Hematopoietic multipotent progenitor cell treated with erythropoietin and hydrocortisone succinate and interleukin-3 and kit ligand, for 6 days (in vitro differentiated cells): ENCODE measurements at regions not wholly inside any gene's neighbourhood (a gene's known extent, or its start where the extent isn't known, plus 50 kb on each side); places are given as distances from the start of the nearest gene placed in this dataset.
A peak's percentile ranks its signal among the peaks of the same experiment; 100 is the strongest.
"Not testable (repeated sequence)": the region's sequence is repeated elsewhere in the genome, so short reads cannot be mapped to it uniquely, and the experiment has no call there.

Experiments used
- DNase-seq: peaks from one replicate; pipeline ENCODE4 v3.0.0-alpha.2; 2015

DNA sequence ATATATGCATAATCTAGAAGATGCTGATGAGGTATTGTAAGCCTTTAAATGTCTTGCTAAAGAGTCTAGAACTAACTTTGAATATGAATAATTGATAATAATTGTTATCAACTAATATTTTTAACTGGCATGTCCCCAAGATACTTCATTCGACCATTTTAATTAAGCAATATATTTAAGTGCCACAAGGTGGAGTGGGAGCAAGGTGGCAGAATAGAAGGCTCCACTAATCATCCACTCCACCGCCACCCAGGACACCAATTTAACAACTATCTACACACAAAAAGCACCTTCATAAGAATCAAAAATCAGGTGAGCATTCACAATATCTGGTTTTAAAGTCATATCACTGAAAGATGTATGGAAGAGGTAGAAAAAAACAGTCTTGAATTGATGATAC is 409.6 kb downstream of the SEC23A start:
- DNase-seq, result no peak

DNA sequence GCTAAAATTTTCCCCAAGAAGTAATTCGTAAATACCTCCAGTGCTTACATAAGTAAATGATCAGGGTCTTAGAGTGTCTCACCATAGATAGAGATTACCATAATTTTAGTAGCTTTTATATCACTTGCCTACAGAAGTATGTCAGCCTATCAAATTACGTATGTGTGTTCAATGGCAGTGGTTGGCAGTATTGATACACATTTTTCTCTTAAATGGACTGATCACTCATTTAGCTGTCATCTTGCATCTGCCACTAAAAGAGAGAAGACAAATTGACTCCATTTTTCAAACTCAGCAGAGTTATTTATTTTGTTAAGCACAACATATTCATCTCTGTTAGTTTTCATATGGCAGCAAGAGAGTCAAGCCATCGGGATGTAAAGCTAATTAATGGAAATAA is 413.1 kb upstream of the CLEC14A start:
- no peak for DNase-seq

DNA sequence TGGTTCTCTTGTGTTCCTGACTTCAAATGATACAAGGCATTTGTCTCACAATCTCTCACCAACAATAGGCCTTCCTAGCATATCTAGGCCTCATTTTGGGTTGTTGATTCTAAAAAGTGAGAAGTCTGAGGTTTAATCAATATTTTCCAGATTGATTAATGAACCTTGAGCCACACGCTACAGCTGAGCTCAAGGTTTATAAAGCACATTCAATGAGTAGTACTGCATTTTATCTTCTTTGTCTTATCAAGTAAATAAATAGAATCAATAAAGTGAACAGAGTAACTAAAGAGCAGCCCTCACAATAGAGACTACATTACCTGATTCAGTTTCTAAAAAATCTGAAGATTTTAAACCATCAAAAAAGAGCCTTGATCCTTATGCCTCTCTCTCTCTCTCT is 407.5 kb upstream of the CLEC14A start:
- DNase-seq, result no peak

DNA sequence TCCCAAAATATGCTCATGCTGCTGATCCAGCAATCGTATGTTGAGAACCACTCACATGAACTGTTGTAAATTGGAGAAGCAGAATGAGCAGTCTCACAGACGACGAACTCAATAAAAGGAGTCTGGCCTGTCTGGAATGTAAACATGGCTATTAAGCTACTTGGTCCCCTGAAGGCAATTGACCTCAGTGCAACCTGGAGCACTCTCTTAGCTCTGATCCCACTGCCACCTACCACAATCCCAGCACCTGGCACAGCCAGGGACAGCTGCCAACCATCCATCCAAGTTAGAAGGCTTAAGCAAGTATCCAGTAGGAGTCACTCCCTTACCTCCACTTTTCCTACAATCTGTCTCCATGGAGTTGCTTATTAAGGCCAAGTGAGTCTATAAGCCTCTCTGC is 406.9 kb upstream of the CLEC14A start:
- no peak for DNase-seq

DNA sequence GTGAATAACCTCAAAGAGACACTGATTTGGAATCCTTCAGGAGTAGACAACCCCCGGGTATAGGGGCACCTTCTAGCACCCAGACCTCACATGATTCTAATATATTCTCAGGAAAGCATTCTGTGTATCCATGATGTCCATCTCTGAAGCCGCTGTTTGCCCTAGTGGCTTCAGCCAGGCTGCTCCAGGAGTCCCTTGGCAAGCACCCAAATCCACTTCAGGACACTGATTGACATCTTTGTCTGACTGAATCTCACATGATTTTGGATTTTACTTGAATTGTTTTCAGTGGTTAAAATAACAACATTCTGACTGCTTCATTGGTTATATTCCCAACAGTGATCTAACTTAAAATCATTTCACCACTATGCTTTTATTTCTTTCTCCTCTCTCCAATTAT is 390.5 kb upstream of the CLEC14A start:
- no peak for DNase-seq

DNA sequence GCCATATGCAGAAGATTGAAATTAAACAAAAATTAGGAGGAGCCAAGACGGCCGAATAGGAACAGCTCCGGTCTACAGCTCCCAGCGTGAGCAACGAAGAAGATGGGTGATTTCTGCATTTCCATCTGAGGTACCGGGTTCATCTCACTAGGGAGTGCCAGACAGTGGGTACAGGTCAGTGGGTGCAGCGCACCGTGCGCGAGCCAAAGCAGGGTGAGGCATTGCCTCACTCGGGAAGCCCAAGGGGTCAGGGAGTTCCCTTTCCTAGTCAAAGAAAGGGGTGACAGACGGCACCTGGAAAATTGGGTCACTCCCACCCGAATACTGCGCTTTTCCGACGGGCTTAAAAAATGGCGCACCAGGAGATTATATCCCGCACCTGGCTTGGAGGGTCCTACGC is 379.0 kb upstream of the CLEC14A start:
- DNase-seq, result not testable (repeated sequence)

DNA sequence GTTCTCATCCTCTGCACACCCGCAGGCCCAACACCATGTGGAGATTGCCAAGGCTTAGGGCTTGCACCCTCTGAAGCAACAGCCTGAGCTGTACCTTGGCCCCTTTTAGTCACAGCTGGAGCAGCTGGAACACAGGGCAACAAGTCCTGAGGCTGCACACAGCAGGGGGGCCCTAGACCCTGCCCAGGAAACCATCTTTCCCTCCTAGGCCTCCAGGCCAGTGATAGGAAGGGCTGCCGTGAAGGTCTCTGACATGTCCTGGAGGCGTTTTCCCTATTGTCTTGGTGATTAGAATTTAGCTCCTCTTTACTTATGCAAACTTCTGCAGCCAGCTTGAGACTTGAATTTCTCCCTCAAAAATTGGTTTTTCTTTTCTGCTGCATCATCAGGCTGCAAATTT is 373.5 kb upstream of the CLEC14A start:
- DNase-seq, result no peak

DNA sequence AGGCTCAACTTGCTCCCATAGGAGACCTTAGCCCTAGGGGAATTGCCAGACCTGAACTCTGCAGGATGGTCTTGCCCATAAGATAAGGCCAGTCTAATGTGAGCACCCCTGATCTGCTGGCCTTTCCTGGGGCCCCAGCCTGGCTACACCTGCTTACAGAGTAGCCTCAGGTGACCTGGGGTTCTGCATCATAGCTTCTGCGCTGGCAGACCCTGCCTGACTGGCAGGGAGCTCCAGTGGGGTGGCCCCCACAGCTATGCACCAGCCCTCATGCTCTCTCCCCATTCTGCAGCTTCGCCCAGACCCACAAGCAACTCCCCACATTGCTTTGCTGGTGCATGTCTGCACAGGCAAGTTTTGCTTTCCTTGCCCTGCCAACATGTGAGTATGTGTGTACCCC is 371.3 kb upstream of the CLEC14A start:
- no peak for DNase-seq

DNA sequence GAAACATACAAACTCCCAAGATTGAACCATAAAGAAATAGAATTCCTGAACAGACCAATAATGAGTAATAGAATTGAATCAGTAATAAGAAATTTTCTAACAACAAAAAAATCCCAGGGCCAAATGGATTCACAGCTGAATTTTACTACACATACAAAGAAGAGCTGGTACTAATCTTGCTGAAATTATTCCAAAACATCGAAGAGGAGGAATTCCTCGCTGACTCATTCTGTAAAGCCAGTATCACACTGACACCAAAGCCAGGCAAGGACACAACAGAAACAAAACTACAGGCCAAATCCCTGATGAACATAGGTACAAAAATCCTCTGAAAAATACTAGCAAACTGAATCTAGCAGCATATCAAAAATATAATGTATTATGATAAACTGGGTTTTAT is 367.8 kb upstream of the CLEC14A start:
- no peak for DNase-seq

DNA sequence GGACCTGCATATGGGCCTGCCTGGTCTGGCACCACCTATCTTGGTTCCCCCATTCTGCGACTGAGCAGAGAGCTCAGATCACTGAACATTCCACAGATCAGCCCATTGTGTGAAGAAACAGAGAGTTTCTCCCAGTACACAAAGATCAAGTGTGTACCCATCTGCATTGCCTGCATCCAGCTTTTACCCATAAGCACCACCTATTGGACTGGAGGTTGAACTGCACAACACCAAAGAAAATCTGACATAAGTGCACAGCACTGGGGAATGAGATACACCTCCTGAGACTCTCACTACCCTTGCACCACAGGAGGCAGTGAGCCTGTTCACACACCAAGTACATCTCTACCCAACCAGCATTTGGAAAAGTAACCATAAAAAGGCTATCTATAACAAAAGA is 362.6 kb upstream of the CLEC14A start:
- peak; percentile 7 for DNase-seq

DNA sequence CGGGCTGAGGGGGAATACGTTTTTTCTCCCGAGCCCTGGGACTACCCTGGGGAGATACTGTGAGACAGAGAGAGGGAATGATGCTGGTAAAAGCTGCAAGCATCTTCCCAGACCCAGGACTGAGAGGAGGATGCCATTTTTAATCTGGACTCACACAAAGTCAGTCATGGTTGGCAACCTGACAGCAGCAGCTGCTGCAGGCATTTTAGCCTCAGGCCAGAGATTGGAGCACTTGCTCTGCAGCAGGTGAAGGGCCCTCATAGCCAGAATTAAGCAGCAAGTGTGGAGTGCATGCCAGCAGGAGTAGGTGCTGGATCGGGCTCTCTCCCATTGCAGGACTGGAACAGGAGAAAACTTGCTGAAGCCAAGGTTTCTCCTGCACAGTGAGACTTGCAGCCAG is 361.1 kb upstream of the CLEC14A start:
- DNase-seq, result no peak

DNA sequence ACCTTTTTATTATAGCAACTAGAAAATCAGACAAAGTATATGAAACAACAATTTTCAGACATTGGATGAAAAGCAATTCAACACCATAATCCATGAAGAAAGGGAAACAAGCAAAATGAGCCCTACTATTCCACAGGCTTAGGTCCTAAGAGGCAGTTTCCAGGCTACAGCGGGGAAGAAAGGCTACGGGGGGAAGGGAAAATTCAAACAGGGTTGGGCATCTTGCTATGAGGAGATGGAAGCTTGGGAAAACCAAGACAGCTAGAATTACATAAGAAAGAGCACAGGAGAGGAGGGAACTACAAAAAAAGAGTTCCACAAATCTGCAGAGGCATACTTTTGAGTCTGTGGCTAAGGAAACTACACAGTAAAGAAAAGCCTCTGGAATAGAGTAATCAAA is 356.0 kb upstream of the CLEC14A start:
- no peak for DNase-seq

DNA sequence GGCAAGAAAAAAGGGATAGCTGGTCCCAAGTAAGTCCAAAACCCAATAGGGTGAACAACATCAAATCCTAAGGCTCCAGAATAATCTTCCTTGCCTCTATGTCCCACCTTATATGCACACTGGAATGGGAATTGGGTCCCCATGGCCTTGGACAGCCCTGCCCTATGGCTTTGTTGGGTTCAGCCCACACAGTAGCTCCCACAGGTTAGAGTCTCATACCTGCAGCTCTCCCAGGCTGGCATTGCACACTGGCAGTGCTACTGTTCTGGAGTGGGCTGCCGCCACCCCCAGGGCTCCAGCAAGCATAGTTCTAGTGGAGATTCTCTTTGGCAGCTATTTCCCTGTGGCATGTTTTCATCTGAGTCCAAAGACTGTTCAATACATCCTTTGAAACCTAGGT is 352.4 kb upstream of the CLEC14A start:
- no peak for DNase-seq

DNA sequence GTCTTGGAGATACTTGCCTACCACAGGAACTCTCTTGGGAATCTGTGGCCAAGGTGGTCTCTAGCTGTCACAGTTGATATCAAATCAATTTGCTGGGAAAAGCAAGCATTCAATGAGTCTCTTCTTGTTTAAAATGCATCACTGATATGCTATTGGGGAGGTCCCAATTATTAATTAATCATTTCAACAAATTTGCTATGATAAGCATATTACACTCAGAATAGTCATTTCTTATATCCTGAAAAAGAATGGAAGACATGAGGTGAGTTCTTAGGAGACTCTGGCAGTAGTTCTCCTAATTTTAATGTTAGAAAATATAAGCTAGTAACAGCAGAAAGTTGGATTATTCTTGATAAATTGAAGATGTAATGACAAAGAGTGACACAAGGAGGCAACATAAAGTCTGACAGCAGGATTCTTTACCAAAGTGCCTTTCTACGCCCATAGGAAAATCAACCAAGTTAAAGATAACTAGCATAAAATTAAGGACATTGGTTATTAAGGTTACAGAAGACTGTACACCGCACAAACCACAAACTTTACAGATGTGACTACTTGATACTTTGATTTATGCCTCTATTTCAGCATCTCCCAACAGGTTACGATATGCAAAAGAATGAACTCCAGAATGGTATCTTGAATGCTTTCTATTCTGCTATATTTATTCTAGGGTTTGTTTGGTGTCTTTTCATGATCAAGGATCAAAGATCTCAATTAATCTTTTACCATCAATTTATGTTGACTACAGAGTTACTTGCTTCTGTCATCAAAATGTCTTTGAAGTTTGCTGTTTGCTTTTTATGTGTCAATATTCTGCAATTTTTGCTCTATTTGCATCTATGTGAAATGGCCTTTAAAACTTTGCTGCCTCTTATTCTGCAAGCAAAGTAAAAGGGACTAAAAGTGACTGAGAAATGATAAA is 349.6 kb upstream of the CLEC14A start:
- no peak for DNase-seq

DNA sequence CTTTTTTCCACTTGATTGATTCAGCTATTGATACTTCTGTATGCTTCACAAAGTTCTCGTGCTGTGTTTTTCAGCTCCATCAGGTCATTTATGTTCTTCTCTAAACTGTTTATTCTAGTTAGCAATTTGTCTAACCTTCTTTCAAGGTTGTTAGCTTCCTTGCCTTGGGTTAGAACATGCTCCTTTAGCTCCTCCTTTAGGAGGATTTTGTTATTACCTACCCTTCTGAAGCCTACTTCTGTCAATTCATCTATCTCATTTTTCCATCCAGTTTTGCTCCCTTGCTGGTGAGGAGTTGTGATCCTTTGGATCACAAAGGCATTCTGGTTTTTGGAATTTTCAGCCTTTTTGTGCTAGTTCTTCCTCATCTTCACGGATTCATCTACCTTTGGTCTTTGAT is 344.7 kb upstream of the CLEC14A start:
- not testable (repeated sequence) for DNase-seq

DNA sequence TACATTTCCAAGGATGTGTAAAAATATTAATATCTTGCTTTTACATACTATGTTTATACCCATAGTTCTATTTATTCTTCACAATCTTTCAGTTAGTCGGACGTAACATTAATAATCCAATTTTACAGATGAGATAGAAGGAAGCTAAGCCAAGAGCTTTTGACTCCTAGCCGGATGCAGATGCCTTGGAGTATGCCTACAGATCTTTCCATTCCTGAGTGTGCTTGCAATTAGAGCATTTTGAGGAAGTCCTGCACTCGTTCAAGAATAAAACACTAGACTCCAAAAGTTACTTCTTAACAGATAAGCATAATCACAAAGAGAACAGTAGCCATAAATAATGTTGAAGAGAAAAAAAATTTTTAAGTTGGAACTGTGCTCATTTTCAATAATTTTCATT is 337.6 kb upstream of the CLEC14A start:
- no peak for DNase-seq

DNA sequence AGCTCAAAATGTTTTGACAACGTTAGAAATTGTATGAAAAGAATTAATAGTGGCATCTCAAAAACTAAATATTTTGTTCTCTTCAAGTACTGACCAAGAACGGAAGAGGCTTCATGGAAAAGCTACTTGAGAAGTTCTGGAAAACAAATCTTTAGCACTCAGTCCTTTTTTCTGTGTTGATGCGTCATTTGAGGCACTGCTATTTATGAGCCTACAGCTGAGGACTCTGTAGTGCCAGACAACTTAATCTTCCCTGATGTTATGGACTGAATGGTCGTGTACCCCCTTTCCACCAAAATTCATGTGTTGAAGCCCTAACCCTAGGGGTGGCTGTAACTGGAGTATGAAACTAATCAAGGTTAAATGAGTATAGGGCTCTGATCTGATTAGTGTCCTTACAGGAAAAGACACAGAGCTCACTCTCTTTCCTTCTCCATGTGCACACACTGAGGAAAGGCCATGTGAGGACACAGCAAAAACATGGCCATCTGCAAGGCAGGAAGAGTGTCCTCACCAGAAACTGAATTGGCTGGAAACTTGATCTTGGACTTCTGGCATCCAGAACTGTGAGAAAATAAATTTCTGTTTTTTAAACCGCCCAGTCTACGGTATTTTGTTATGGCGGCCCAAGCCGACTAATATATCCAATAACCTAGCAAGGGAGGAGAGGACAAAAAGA is 337.0 kb upstream of the CLEC14A start:
- DNase-seq, result no peak

DNA sequence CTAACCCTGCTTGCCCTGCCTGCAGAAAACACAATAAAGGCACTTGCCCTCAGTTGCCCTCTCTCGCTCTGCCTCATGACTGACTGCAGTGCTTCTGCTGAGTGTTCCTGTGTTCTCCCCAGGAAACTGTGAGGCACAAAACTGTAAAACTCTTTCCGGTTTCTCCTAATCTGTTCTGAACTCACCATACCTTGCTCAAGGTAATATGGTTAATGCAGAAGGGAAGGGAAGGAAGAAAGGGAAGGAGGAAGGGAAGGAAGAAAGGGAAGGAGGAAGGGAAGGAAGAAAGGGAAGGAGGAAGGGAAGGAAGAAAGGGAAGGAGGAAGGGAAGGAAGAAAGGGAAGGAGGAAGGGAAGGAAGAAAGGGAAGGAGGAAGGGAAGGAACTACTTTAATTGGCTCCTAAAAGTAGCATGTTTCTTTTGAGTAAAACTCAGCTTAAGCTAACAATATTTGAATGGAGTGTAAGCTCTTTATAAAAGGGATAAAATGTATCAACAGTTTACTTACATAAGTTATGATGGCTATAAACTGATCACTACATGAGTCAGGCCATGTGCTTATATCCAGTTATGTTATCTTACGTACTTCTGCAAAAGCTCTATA is 334.0 kb upstream of the CLEC14A start:
- no peak for DNase-seq

DNA sequence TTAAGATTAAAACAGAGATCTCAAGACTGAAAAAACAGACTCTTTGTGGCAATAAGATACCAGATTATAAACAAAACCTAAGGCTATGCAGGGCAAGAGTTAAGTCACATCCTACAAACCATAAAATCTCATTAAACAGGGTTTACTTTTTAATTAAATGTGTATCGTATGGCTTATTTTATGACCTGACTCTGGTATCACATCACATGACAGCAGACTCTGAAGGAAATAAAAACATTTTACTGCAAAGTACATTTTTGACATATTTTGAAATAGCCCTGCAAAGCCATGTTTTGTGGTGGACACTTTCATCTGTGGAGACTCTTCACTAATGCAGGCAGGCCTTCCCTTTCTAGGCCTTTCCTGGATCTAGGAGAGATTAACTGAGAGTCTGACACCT is 327.6 kb upstream of the CLEC14A start:
- no peak for DNase-seq

DNA sequence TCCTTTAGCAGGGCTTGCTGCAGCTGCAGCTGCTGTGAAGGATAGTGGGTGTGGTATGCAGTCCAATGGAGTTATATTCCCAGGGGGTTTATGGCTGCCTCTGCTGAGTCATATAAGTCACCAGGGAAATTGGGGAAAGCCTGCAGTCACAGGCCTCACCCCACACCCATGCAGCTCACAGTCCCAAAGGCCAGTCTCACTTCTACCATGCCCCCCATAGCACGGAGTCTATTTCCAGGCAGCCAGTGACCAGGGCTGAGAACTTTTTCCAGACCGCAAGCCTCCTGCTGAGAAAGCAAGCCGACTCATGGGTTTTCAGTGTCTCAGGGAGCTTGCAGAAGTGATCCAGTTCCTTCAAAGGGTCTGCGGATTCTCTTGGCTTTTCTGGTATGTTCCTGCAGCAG is 322.4 kb upstream of the CLEC14A start:
- DNase-seq, result no peak

DNA sequence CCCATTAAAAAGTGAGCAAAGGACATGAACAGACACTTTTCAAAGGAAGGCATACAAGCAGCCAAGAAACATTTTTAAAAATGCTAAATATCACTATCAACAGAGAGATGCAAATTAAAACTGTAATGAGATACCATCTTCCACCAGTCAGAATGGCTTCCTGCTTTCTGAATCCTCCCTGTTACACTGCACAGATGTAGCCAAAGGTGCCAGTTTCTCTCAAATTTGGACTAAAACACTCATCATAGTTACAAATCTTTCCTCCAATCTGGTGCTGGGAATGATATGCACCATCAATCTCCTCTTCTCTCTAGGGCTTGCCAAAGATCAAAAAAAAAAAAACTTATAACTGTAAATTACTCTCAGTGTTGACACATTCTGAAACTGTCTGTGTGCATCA is 311.8 kb upstream of the CLEC14A start:
- no peak for DNase-seq

DNA sequence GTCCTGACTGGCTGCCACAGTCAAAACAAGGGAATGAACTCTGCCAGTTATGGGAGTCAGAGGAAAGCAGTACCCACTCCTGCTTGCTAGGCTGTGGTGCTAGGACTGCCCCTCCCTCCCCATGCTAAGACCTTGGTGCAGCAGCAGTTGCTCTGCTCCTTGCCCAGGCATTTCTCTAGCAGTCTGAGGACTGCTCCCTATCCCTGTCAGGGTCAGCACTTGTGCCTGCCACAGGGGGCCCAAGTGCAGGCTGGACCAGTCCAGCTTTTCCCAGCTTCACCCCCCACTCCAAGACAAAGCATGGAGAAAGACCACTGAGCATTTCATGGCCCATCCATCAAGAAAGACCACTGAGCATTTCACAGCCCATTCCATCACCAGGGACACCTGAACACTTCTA is 305.8 kb upstream of the CLEC14A start:
- DNase-seq, result no peak

DNA sequence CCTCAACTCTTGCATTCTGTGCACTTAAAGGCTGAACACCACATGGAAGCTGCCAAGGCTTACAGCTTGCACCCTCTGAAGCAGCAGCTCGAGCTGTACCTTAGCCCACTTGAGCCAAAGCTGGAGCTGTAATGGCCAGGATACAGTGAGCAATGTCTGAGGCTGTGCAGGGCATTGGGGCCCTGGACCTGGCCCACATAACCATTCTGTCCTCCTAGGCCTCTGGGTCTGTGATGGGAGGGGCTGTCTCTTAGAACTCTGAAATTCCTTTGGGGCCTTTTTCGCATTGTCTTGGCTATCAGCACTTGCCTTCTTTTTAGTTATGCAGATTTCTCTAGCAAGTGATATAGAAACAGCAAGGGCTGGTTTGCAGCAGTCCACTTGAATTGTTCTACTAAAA is 303.8 kb upstream of the CLEC14A start:
- DNase-seq, result no peak

DNA sequence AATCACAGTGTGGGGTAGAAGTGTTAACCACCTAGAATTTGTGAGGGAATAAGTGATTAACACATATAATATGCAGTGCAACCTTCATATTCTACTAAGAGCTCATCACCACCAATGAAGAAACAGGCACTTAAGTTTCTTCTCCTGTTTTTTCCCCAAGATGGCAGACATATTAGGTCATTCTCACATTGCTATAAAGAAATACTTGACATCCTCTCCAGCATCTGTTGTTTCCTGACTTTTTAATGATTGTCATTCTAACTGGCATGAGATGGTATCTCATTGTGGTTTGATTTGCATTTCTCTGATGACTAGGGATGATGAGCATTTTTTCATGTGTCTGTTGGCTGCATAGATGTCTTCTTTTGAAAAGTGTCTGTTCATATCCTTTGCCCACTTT is 301.5 kb upstream of the CLEC14A start:
- not testable (repeated sequence) for DNase-seq
